Fibroblast of lung (primary cell): ENCODE measurements at regions not wholly inside any gene's neighbourhood (a gene's known extent, or its start where the extent isn't known, plus 50 kb on each side); places are given as distances from the start of the nearest gene placed in this dataset.

Experiments
- DNase-seq, 2 donors: peaks; one replicate each; pipeline versions ENCODE4 v3.0.0 to v3.0.0-alpha.2; 2010; ENCODE audit warnings: low read depth in 2 of 2
- H2AFZ ChIP-seq: 2 replicates; pipeline ENCODE4 v1.5.1; 2012; ENCODE audit warnings: low read length, control low read depth, inconsistent platforms
- H3K27ac ChIP-seq: 2 replicates; pipeline ENCODE4 v1.5.1; 2011; ENCODE audit warnings: low read length, control low read depth; ENCODE audit not compliant: insufficient read depth
- H3K27me3 ChIP-seq: 2 replicates; pipeline ENCODE4 v1.5.1; 2011; ENCODE audit warnings: mild to moderate bottlenecking, low read length; ENCODE audit not compliant: control insufficient read depth, insufficient read depth
- H3K36me3 ChIP-seq: 2 replicates; pipeline ENCODE4 v1.5.1; 2011; ENCODE audit warnings: low read length; ENCODE audit not compliant: control insufficient read depth, insufficient read depth
- H3K4me1 ChIP-seq: 2 replicates; pipeline ENCODE4 v1.5.1; 2011; ENCODE audit warnings: low read length; ENCODE audit not compliant: control insufficient read depth, insufficient read depth; ENCODE audit errors: extremely low read depth
- H3K4me2 ChIP-seq: 2 replicates; pipeline ENCODE4 v1.5.1; 2011; ENCODE audit warnings: low read length, control low read depth; ENCODE audit not compliant: insufficient read depth; ENCODE audit errors: extremely low read depth
- H3K4me3 ChIP-seq, 4 experiments: fragments of 200-600 bp in 1 of 4; sonication (generic) in 1 of 4; replicated peaks in 1 of 4; 2 replicates each; pipeline ENCODE4 v1.5.1; 2011 to 2016; ENCODE audit warnings: low read length in 4 of 4, low read depth in 3 of 4, mild to moderate bottlenecking in 3 of 4, control low read depth in 2 of 4, inconsistent platforms in 1 of 4, mixed read lengths in 1 of 4; ENCODE audit not compliant: insufficient read depth in 1 of 4; ENCODE audit errors: control extremely low read depth in 1 of 4
- H3K79me2 ChIP-seq: 2 replicates; pipeline ENCODE4 v1.5.1; 2012; ENCODE audit warnings: mild to moderate bottlenecking, low read length, inconsistent platforms; ENCODE audit not compliant: control insufficient read depth, insufficient read depth
- H3K9ac ChIP-seq: 2 replicates; pipeline ENCODE4 v1.5.1; 2011; ENCODE audit warnings: mild to moderate bottlenecking, low read length, control low read depth; ENCODE audit not compliant: insufficient read depth
- H3K9me3 ChIP-seq: 2 replicates; pipeline ENCODE4 v1.5.1; 2012; ENCODE audit warnings: low read depth, low read length; ENCODE audit not compliant: control insufficient read depth, insufficient read depth
- H4K20me1 ChIP-seq: 2 replicates; pipeline ENCODE4 v1.5.1; 2011; ENCODE audit warnings: low read length; ENCODE audit not compliant: control insufficient read depth, insufficient read depth; ENCODE audit errors: extremely low read depth
- EZH2 ChIP-seq: IDR thresholded peaks from 2 replicates; pipeline ENCODE4 v1.5.1; 2012; ENCODE audit warnings: low read length, control low read depth, mild to moderate bottlenecking; ENCODE audit errors: missing control alignments
- TF ChIP-seq, protein P1 (sequence below), 2 donors: IDR thresholded peaks in 1 of 2; conservative IDR thresholded peaks in 1 of 2; 1 replicate in 1 of 2; 2 replicates in 1 of 2; pipeline ENCODE4 v1.5.1; 2011 to 2012; ENCODE audit warnings: low read length in 2 of 2, control low read depth in 1 of 2, inconsistent platforms in 1 of 2, low read depth in 1 of 2, mild to moderate bottlenecking in 1 of 2

DNA sequence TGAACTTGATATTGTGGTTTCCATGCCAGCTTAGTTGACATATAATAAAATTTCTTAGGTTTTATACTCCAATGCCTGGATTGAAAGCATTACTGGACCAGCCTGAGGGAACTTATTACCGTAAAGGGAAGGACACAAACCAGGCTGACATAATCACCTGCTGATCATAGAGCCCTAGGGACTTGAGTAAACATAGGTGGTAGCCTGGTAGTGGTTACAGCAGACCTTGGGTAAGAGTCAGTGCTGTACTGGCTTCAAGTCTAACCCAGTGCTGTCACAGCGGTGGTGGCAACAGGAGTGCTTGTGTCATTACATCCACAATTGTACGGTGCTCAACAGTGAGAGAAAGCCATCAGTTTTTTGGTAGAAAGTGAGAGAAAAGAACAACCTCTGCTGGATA, 122.1 kb downstream of the KDM5D start:
- Histone ChIP-seq H3K4me2 (no peak overlapping the region), H2AFZ (no peak overlapping the region), H3K36me3 (no peaks in the 10 kb centered on the region), H3K79me2 (no peaks in the 10 kb centered on the region), H3K27me3 (no peaks in the 10 kb centered on the region), H3K27ac (no peak overlapping the region), H4K20me1 (no peaks in the 10 kb centered on the region), H3K4me3 (no peak overlapping the region), H3K4me1 (no peaks in the 10 kb centered on the region), H3K9ac (no peak overlapping the region), H3K9me3 (no peaks in the 10 kb centered on the region)
- DNase-seq: no peak
- TF ChIP-seq, protein P1, sequence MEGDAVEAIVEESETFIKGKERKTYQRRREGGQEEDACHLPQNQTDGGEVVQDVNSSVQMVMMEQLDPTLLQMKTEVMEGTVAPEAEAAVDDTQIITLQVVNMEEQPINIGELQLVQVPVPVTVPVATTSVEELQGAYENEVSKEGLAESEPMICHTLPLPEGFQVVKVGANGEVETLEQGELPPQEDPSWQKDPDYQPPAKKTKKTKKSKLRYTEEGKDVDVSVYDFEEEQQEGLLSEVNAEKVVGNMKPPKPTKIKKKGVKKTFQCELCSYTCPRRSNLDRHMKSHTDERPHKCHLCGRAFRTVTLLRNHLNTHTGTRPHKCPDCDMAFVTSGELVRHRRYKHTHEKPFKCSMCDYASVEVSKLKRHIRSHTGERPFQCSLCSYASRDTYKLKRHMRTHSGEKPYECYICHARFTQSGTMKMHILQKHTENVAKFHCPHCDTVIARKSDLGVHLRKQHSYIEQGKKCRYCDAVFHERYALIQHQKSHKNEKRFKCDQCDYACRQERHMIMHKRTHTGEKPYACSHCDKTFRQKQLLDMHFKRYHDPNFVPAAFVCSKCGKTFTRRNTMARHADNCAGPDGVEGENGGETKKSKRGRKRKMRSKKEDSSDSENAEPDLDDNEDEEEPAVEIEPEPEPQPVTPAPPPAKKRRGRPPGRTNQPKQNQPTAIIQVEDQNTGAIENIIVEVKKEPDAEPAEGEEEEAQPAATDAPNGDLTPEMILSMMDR (conservative IDR thresholded peaks at IDR 0.05 in 1 of 2, IDR thresholded peaks at IDR 0.05 in 1 of 2; ENCODE audit: low read depth in 1 of 2, low read length in 2 of 2): no peak
- no peak for TF ChIP-seq EZH2

DNA sequence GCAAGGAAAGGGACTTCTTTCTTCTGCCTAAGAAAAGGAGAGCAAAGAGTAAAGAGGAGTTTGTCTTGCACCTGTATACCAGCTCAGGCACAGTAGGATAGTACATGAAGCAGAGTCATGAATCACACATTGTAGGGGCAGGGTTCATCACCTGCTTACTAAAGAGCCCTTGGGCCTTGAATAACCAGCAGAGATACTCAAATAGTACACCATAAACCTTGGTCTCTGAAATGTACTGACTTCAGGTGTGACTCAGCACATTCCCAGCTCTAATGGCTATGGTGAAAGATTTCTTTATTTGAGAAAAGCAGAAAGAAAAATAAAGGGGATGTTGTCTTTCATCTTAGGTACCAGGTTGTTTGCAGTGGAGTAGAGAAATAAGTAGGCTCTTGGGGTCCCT, 122.8 kb downstream of the KDM5D start:
- Histone ChIP-seq H3K4me1 (no peaks in the 10 kb centered on the region), H3K79me2 (no peaks in the 10 kb centered on the region), H4K20me1 (no peaks in the 10 kb centered on the region), H3K27me3 (no peaks in the 10 kb centered on the region), H2AFZ (no peak overlapping the region), H3K27ac (no peak overlapping the region), H3K9me3 (no peaks in the 10 kb centered on the region), H3K9ac (no peak overlapping the region), H3K4me3 (no peak overlapping the region), H3K4me2 (no peak overlapping the region), H3K36me3 (no peaks in the 10 kb centered on the region)
- no peak for TF ChIP-seq EZH2
- TF ChIP-seq, protein P1 (conservative IDR thresholded peaks at IDR 0.05 in 1 of 2, IDR thresholded peaks at IDR 0.05 in 1 of 2; ENCODE audit: low read depth in 1 of 2, low read length in 2 of 2): no peak
- DNase-seq: no peak

DNA sequence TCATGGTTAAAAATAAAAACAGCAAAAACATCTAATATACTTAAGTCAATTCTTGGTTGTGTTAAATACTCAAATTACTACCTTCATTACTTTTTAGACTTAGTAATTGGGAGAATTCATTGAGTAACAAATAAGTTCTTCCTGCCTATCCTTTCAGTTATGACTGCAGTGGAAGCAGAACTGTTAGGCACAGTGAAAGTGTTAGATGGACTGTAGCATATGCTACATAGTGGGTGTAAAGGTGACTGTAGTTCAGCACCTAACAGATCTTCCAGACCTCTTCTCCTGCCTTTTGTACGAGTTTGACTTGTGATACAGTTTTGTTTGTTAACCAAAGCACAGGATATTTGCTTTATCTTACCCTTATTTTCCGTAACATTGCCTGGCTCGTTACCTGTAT, 143.4 kb downstream of the KDM5D start:
- no peaks in the 10 kb centered on the region for H3K36me3 ChIP-seq
- H3K27me3 ChIP-seq: no peaks in the 10 kb centered on the region
- H3K4me1 ChIP-seq: no peaks in the 10 kb centered on the region
- H3K4me2 ChIP-seq: no peak overlapping the region
- DNase-seq: no peak
- no peak overlapping the region for H2AFZ ChIP-seq
- H3K79me2 ChIP-seq: no peaks in the 10 kb centered on the region
- H3K4me3 ChIP-seq: no peak overlapping the region
- no peaks in the 10 kb centered on the region for H4K20me1 ChIP-seq
- no peaks in the 10 kb centered on the region for H3K9me3 ChIP-seq
- no peak overlapping the region for H3K27ac ChIP-seq
- TF ChIP-seq, protein P1 (conservative IDR thresholded peaks at IDR 0.05 in 1 of 2, IDR thresholded peaks at IDR 0.05 in 1 of 2; ENCODE audit: low read depth in 1 of 2, low read length in 2 of 2): no peak
- H3K9ac ChIP-seq: no peak overlapping the region
